ENCODE measurements at regions not wholly inside any gene's neighbourhood (a gene's known extent, or its start where the extent isn't known, plus 50 kb on each side); places are given as distances from the start of the nearest gene placed in this dataset.
"Not testable (repeated sequence)": the region's sequence is repeated elsewhere in the genome, so short reads cannot be mapped to it uniquely, and the experiment has no call there.

GRCh38 chr1:146763234-146763633 lies 174.9 kb upstream of the NBPF12 start:
- not testable (repeated sequence) for TF ChIP-seq CTCF (IDR thresholded peaks at IDR 0.05); SIN3A (IDR thresholded peaks at IDR 0.05; ENCODE audit: borderline replicate concordance, insufficient read depth, low read depth, low read length); POLR2AphosphoS5 (IDR thresholded peaks at IDR 0.05; ENCODE audit: low read depth, low read length)
- TF ChIP-seq, protein P1, sequence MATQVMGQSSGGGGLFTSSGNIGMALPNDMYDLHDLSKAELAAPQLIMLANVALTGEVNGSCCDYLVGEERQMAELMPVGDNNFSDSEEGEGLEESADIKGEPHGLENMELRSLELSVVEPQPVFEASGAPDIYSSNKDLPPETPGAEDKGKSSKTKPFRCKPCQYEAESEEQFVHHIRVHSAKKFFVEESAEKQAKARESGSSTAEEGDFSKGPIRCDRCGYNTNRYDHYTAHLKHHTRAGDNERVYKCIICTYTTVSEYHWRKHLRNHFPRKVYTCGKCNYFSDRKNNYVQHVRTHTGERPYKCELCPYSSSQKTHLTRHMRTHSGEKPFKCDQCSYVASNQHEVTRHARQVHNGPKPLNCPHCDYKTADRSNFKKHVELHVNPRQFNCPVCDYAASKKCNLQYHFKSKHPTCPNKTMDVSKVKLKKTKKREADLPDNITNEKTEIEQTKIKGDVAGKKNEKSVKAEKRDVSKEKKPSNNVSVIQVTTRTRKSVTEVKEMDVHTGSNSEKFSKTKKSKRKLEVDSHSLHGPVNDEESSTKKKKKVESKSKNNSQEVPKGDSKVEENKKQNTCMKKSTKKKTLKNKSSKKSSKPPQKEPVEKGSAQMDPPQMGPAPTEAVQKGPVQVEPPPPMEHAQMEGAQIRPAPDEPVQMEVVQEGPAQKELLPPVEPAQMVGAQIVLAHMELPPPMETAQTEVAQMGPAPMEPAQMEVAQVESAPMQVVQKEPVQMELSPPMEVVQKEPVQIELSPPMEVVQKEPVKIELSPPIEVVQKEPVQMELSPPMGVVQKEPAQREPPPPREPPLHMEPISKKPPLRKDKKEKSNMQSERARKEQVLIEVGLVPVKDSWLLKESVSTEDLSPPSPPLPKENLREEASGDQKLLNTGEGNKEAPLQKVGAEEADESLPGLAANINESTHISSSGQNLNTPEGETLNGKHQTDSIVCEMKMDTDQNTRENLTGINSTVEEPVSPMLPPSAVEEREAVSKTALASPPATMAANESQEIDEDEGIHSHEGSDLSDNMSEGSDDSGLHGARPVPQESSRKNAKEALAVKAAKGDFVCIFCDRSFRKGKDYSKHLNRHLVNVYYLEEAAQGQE (IDR thresholded peaks at IDR 0.05; ENCODE audit: insufficient read depth in 1 of 2, low read depth in 2 of 2, low read length in 1 of 2): not testable (repeated sequence)
